K562 (cell line): ENCODE measurements at regions not wholly inside any gene's neighbourhood (a gene's known extent, or its start where the extent isn't known, plus 50 kb on each side); places are given as distances from the start of the nearest gene placed in this dataset.

Experiments used
- ZNF407 ChIP-seq: fragments of 450-650 bp; IDR thresholded peaks from 2 replicates; pipeline ENCODE4 v1.6.1; 2016; ENCODE audit warnings: low read depth

- no peak for TF ChIP-seq ZNF407
- TF ChIP-seq, all 486 proteins: peak for 22
Measured at GRCh38 chr6:86615299-86615698, 322.0 kb upstream of the HTR1E start (continued).
